ENCODE measurements at regions not wholly inside any gene's neighbourhood (a gene's known extent, or its start where the extent isn't known, plus 50 kb on each side); places are given as distances from the start of the nearest gene placed in this dataset.

DNA sequence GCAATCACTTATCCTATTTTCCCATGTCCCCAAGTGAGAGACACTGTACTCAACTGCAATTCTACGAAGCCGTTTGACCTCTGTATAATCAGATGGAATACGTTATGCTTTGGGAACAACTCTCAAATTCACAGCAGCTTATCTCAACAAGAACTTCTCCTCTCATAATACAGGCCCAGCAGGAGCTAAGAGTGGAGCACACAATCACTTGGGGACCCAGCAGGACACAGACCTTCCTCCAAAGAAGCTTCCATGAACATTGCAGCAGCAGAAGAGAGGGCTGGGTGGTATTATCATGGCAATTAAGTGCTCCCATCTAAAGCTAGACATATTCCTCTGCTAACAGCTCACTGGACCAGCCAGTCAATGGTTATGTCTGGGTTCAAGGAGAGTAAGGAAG, 428.3 kb upstream of the MIR17HG start:
- no peak for TF ChIP-seq YY1 (IDR thresholded peaks at IDR 0.05; ENCODE audit: insufficient read depth, insufficient read length)
- TF ChIP-seq ZNF274 (IDR thresholded peaks at IDR 0.05; ENCODE audit: low read depth, low read length) = no peak
- no peak for TF ChIP-seq SUZ12 (IDR thresholded peaks at IDR 0.05; ENCODE audit: extremely low read depth, insufficient read depth, insufficient read length)
